ENCODE measurements at regions not wholly inside any gene's neighbourhood (a gene's known extent, or its start where the extent isn't known, plus 50 kb on each side); places are given as distances from the start of the nearest gene placed in this dataset.
"Not testable (repeated sequence)": the region's sequence is repeated elsewhere in the genome, so short reads cannot be mapped to it uniquely, and the experiment has no call there.

DNA sequence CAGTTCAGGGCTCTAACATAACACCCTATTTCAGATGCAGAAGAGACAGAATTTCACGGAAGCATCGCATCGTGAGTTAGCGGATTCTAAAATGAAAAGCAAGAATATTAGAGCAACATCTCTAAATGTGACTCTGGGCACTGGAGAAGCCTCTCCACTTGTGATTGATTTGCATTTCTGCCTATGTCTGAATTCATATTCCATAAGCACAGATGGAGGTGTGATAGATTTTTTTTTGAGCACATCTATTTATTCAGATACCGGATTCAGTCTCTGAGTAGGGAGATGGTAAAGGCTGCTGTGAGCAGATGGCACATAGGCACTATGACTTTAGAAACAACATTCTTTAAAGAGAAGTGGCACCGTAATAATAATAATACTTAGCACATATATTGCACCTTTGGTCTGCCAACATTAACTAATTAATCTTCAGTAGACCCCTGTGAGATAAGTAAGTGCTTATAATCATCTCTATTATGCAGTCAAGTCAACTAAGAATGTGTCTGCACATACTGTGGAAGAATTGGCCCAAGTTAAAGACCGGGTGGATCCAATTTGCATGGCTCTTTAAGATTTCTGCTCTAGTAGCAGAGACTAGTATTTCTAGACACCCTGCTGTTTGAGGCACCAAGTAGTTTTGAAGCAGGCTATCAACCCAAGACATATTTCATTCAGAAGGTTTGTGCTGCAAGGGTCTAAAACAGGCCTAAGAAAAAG is 685.0 kb downstream of the CETN3 start:
- no peak for DNase-seq (ENCODE audit: low read depth)

DNA sequence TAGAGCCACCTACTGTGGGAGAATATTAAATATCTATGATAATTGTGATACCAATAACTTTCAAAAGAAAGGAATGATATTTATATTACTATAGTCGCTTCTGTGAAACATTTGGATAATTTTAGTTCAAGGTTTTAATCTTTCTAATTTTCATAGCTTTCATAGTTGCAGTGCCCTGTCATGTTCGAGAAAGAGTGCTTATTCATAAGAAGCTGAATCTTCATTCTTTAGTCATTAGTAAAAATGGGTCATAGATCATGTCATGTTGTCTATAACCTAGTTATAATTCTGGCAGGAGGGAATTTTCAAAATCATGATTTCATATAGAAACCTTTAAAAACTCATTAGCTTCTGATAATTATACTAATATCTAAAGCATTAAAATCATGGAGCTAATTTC is 685.6 kb downstream of the CETN3 start:
- DNase-seq (ENCODE audit: low read depth), result no peak

DNA sequence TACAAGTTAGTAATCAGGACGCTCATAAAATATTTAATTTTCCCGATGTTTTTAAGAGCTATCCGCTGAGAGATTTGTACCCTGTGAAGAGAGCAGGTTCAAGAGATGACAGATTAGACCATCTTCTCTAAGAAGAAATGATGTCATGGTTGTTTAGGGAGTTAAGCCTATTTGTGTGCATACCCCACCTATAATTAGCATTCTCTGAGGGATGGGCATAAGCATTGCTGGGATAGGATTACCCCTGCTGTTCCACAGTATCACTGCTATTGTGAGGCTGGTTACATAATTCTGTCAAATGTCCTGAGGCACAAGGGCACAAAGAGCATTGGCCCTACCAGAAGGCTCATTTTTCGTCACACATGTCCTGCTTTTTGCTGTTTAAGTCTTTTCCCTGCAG is 687.0 kb downstream of the CETN3 start:
- no peak for DNase-seq (ENCODE audit: low read depth)

GRCh38 chr5:89721931-89722330 is 687.6 kb downstream of the CETN3 start:
- no peak for DNase-seq (ENCODE audit: low read depth)

DNA sequence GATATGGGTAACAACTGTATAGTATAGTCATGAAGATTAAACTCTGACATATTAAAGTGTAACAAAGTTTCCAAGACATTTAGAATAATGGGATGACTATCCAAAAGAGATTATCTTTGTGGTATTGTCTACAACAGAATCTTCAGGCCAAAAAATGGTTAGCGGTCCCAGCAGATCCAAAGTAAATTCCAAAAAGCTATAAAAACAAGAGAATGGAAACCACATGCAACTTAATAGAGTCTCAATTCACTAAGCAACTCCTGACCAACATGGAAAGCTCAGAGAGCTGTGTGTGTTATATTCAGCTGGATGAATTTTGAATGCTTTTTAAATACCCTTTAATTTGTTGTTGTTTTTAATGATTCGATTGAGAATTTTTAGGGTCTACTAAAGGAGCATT is 688.2 kb downstream of the CETN3 start:
- no peak for DNase-seq (ENCODE audit: low read depth)

GRCh38 chr5:89712134-89712700 is 697.3 kb downstream of the CETN3 start:
- DNase-seq (ENCODE audit: low read depth), result no peak

GRCh38 chr5:89711526-89711925 is 698.0 kb downstream of the CETN3 start:
- no peak for DNase-seq (ENCODE audit: low read depth)

- DNase-seq (ENCODE audit: low read depth), result no peak
Observed at GRCh38 chr5:89710006-89710405, 699.5 kb downstream of the CETN3 start.

GRCh38 chr5:89707891-89708290 is 701.7 kb downstream of the CETN3 start:
- no peak for DNase-seq (ENCODE audit: low read depth)

- no peak for DNase-seq (ENCODE audit: low read depth)
Observed at GRCh38 chr5:89706731-89707130, 702.8 kb downstream of the CETN3 start.

DNA sequence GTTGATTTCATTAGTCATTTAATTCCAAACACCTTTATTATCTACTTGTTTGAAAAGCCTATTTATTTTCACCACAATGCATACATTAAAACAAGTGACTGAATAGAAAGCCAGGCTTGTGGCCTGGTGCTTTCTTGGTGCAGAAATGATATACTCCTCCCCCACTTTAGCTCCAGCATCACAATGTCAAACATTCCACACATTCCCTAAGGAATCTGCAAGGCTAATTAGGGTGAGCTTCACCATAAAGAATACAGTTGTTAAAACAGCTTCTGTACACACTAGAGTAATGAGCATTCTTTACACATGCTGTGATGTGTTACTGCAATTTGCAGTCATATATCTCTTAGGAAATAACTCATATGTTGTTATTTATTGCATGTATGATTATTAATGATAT is 705.7 kb downstream of the CETN3 start:
- no peak for DNase-seq (ENCODE audit: low read depth)

DNA sequence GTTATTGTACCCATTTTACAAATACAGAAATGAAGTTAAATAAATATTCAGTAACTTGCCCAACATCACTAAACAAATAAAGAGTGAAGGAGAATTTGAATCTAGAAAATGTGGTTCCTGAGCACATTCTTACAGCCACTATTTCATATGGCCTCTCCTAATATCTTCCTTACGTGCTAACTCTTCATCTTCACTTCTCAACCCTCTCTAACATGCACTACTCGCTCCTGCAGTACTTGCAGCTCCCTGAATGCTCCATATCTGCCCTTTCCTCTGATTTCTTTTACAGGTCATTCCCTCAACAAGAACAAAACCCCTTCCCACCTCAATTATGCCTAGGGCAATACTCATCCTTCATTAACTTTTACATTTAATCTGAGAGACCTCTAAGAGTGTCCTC is 711.5 kb downstream of the CETN3 start:
- no peak for DNase-seq (ENCODE audit: low read depth)

DNA sequence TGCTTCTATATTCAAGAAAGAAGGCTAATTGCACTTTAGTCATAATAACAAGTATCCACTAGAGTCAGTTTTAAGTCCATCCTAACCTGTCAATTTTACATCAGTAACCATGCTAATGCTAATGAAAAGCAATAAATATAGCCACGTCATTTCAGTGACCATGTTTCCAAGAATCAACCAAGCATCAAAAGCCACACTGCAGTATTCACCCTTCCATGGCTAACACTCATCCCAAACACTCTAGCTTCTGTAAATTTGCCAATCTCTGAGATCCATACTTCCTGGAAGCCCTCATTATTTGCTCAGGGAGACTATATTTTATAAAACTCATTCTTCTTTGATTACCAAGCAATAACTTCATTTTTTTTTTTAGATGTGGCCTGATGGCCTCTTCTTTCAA is 712.0 kb downstream of the CETN3 start:
- DNase-seq (ENCODE audit: low read depth), result no peak

- no peak for DNase-seq (ENCODE audit: low read depth)
Observed at GRCh38 chr5:89695371-89695770, 714.2 kb downstream of the CETN3 start.

DNA sequence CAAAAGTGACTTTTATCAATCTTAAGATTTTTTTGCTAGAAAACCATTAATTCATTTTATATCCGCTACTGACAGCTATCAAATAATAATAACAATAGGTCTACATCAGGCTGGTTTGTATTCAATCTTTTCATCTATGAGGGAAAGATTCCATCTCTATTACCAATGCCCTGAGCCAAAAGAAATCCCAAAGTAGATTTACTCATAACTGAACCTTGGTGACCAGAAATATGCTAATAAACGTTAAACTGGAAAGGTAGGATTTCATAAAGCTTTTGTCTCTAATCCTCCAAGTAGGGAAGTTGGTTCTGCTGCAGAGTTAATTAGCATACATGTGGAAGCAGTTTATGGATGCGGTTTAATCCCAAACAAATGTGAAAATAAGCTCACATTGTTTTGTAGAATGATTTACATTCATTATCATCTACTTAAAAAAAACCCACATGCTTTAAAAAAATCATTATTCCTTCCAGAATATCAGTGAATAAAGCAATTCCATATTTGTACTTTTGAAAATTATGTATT is 715.5 kb downstream of the CETN3 start:
- no peak for DNase-seq (ENCODE audit: low read depth)

- DNase-seq (ENCODE audit: low read depth), result no peak
Observed at GRCh38 chr5:89690331-89690730, 719.2 kb downstream of the CETN3 start.

DNA sequence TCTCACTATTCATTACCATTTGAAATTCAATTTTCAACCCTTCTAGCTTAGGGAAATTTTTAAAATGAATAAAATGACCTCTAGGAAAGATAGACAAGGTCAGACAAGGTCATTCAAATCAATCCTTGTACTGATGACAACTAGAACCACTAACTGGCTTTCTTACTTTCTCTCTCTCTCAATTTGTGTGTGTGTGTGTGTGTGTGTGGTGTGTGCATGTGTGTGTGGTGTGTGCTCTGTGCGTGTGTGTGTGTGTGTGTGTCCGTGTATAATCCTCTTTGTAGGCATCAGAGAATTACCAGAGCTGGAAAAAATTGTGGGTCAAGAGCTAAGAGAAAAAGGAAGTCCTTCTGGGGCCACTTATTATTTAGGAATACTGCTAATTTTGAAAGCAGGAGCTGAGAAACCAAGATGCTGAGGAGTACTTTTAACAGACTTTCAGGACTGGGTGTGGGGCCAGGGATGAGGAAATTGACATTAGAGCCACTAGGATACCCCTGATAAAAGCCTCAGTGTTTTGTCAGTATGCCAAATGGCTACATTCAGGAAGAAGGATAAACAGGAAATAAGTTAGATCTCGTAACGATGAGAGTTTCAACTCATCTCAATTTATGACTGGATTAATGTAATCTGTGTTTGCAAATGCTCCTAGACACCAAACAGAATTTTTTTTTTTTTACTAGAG is 723.3 kb downstream of the CETN3 start:
- no peak for DNase-seq (ENCODE audit: low read depth)

GRCh38 chr5:89676634-89677033 is 732.9 kb downstream of the CETN3 start:
- DNase-seq (ENCODE audit: low read depth), result no peak

DNA sequence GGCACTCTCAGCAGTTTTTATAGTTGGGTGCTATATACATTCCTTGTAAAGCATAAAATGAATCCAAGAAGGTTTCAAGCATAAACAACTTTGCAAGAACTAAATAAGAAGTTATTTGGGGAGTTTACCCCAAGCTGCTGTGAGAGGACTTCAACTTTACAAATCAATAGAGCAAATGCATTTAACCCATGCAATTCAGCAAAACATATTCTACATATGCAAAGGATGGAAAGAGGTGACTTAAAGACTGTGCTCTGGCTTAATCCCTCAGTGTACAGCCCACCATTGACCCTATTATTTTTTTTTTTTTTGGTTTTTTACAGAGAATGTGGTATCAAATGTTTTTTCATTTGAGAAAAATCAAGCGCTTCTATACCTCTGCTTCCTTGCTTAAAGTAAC is 736.5 kb downstream of the CETN3 start:
- DNase-seq (ENCODE audit: low read depth), result no peak

GRCh38 chr5:89668821-89669220 is 740.7 kb downstream of the CETN3 start:
- no peak for DNase-seq (ENCODE audit: low read depth)

- no peak for DNase-seq (ENCODE audit: low read depth)
Observed at GRCh38 chr5:89662499-89662898, 747.1 kb downstream of the CETN3 start.

GRCh38 chr5:89638871-89639270 is 755.9 kb upstream of the MEF2C start:
- DNase-seq (ENCODE audit: low read depth), result no peak

- not testable (repeated sequence) for DNase-seq (ENCODE audit: low read depth)
Observed at GRCh38 chr5:89634176-89634575, 751.2 kb upstream of the MEF2C start.

Data from fibroblast of the conjunctiva (primary cell).